ENCODE measurements at regions not wholly inside any gene's neighbourhood (a gene's known extent, or its start where the extent isn't known, plus 50 kb on each side); places are given as distances from the start of the nearest gene placed in this dataset.
"Not testable (repeated sequence)": the region's sequence is repeated elsewhere in the genome, so short reads cannot be mapped to it uniquely, and the experiment has no call there.

DNA sequence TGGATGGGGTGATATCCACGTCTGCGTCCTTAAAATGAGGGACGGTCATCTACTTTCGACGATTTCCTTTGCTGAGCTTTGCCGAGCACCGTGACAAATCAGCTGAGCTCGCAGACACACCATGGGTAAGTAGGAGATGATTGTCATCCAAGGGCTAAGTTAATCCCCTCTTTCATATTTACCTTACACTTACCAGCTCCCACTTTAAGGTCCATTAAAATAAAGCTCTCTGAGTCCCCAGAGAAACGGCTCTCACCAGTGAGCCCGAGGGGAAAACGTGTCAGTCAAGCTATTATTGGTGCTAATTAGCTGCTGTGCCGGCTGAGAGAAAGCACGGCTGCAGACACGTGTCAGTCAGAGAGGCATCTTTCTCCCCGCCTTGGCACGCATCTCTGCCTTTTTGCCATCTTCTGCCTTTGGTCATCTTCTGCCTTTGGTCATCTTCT, 72.2 kb downstream of the CRLF2 start:
- no peak for FAIRE-seq

DNA sequence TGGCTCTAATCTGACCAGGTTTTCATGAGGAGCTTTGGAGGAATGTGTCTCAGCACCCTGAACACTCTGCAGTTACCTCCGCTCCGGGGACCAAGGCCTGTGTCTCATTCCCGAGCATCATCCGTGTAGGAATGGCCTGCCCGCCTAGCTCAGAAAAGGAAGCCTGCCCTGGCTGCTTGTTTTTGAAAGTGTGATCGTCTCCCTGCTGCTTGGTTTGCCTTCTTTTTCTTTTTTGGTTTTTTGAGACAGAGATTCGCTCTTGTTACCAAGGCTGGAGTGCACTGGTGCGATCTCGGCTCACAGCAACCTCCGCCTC, 73.3 kb downstream of the CRLF2 start:
- no peak for FAIRE-seq

DNA sequence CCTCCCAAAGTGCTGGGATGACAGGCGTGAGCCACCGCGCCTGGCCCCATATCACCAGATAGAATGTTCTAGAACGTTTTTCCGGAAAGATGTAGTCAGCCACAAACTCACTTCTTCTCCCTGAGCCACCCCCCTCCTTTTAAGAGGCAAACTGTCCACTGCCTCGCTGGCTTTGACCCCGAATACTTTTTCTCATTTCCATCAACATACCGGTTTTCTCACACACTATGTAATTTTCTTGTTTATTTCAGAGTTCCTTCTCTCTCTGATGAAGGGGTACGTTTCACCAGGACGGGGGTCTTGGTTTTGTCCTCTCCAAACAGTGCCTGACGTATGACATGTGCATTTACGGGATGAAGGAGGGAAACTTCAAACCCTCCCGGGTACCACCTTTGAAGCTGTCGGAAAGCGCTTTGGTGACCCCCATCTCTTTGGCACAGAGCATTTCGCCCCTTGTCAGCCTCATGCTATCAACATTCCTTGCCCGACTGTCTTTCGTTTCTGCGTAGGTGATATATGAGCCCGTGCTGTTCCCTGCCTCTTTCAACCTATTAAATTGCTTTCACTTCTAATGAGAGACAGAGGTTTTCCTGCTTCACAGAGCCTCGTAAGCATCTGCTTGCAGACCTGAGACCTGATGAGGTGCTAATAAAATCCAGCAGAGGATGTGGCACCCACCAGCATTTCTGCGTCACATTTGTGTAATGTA, 73.8 kb downstream of the CRLF2 start:
- FAIRE-seq: no peak

GRCh38 chrX:1137531-1137930, 74.9 kb downstream of the CRLF2 start:
- FAIRE-seq: no peak

DNA sequence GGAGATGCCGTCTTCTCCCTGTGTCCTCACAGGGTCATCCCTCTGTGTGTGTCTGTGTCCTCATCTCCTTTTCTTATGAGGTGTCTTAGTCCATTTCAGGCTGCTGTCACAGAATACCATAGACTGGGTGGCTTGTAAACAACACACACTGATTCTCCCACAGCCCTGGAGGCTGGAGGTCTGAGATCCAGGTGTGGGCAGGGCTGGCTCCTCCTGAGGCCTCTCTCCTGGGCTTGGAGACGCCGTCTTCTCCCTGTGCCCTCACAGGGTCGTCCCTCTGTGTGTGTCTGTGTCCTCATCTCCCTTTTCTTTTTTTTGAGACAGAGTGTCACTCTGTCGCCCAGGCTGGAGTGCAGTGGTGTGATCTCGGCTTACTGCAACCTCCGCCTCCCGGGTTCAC, 75.9 kb downstream of the CRLF2 start:
- FAIRE-seq: not testable (repeated sequence)

DNA sequence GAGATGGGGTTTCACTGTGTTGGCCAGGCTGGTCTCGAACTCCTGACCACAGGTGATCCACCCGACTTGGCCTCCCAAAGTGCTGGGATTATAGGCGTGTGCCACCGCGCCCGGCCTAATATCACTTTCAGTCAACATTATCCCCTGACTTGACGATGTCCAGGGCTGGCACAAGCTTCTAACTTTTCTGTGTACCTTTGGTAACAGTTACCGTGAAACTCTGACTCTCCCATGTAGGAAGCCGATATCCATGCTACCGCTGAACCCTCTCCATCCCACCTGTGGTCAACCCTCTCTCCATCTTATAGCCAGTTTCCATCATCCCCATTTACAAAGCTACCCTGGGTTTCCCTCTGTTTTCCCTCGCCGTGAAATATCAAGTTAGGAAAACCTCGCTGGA, 77.5 kb downstream of the CRLF2 start:
- FAIRE-seq: no peak

DNA sequence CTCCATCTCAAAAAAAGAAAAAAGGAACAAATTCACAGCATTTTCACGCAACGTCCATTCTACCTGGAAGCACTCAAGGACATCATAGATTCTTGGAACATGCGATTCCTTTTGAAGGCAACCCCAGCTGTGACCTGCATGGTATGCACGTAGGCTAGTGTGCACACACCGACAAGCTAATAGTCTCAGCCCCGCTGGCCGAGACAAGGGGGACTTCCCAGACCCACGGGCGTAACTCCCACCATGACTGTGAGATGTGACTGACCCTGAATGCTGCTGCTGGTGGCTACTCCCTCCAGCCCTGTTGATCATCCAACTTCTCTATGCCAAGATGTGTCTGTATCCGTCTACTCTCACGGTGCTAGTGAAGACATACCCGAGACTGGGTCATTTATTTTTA, 78.3 kb downstream of the CRLF2 start:
- no peak for FAIRE-seq

GRCh38 chrX:1126738-1127137, 85.7 kb downstream of the CRLF2 start:
- no peak for FAIRE-seq

DNA sequence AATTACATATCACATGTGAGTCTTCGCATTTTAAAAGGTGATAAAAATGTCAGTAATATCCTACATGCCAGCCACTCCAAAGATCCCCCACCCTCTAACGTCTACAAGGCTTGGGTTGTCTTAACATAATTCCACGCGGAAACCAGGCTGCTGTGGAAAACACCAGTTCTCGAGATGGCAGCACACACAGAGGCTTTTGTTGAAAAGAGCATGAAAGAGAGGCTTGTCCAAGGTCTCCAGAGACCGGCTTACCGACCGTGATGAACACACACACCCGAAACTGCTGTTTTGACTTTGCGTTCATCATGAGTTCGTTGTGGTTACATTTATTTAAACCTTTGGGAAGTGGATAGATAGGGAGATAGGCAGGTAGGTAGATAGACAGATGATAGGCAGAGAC, 87.9 kb downstream of the CRLF2 start:
- FAIRE-seq: no peak

GRCh38 chrX:1122851-1123250, 89.6 kb downstream of the CRLF2 start:
- not testable (repeated sequence) for FAIRE-seq

GRCh38 chrX:1119275-1119674, 93.2 kb downstream of the CRLF2 start:
- no peak for FAIRE-seq

DNA sequence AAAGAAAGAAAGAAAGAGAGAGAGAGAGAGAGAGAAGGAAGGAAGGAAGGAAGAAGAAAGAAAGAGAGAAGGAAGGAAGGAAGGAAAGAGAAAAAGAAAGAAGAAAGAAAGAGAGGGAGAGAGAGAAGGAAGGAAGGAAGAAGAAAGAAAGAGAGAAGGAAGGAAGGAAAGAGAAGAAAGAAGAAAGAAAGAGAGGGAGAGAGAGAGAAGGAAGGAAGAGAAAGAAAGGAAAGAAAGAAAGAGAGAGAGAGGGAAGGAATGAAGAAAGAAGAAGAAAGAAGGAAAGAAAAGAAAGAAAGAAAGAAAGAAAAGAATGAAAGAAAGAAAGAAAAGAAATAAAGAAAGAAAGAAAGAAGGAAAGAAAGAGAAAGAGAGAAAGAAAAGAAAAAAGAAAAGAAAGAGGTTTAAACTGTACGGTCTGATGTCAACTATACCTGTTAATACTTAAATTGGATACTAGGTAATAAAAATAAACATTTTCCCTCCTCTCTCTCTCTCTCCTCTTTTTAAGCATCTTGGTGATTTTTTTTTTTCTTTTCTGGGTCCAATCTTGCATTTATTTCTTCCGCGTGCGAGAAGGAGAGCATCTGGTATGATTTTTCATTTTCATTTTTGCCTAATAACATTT, 93.8 kb downstream of the CRLF2 start:
- FAIRE-seq: no peak

GRCh38 chrX:1115411-1115810, 97.0 kb downstream of the CRLF2 start:
- FAIRE-seq: not testable (repeated sequence)

DNA sequence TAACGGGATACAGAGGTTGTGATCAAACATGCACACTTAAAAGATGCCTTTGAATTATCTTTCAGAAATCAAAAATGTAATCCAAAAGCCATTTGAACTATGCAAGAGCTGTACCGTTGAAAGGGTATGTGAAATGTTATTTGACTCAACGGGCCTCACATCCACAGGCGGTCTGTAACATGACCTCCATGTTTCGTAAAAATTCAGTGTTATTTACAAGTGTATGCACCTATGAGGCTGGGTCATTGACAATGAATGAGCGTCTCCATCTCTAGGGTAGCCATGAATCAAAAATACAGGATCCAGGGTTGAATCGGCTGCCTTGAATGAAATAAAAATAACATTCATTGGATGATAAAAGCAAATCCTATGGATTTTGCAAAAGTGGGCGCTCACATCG, 100.1 kb downstream of the CRLF2 start:
- no peak for FAIRE-seq

DNA sequence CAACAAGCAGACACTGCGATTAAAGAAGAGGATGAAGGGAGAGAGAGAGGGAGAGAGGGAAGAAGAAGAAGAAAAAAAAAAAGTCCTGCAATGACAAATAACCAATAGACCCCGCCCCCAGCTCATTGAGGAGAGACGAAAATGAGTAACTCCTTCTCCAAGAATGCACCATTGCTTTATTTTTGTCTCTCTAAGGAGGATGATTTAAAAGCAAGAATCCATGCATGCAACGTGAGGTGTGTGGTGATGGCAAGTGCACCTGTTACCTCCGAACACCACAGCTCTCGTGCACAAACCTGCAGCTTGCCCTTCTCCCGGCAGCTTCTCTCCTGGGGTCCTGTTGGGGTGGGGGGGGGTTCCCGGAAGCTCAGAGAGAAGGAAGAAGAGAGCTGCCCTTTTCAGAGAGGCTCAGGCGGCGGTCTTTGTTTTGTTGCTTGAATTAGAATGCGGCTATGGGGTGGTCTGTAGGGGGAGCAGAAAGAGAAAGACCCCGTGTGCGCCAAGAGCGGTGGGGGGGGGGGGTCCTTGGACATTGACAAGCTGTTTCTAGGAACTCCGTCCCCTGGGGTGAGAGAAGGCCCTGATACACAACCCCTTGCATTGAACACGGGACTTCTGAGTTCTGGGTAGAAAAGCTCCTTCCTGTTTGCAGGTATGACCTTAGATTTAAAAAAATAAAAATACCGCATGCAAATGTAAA, 100.7 kb downstream of the CRLF2 start:
- no peak for FAIRE-seq

- FAIRE-seq: no peak
These were observed 102.8 kb downstream of the CRLF2 start for GRCh38 chrX:1109580-1110119.

DNA sequence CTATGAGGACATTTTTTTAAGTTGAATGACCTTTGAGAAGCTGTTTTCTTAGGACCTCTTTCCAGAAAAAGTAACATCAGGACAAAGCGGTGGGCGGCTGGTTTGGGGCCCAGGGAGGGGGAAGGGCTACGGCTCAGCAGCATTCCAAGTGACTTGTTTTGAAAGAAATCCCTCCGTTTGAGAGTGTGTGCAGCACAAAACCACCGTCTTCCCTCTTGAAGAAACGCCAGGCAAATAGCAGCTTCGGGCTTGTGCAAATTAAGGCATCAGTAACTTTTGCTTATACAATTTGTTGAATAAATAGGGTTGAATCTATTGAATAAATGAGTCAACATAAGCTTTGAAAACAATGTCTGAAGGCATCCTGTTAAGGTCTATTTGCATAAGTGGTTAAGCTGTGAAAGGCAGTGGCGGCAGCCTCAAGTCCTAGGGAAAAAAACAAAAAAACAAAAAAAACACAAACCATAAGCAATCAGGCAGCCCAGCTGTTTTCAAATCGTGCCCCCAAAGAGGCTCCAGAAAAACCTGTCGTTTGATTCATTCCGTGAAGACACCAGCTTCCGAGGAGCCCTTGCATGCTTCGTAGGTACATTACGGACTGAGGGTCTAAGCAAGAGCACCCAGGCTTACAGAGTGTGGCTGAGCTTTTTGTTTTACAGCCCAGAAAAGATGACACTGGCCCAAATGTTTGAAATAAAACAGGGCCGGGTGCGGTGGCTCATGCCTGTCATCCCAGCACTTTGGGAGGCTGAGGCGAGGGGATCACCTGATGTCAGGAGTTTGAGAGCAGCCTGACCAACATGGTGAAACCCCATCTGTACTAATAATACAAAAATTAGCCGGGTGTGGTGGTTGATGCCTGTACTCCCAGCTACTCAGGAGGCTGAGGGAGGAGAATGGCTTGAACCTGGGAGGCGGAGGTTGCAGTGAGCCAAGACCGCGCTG, 103.7 kb downstream of the CRLF2 start:
- FAIRE-seq: no peak

DNA sequence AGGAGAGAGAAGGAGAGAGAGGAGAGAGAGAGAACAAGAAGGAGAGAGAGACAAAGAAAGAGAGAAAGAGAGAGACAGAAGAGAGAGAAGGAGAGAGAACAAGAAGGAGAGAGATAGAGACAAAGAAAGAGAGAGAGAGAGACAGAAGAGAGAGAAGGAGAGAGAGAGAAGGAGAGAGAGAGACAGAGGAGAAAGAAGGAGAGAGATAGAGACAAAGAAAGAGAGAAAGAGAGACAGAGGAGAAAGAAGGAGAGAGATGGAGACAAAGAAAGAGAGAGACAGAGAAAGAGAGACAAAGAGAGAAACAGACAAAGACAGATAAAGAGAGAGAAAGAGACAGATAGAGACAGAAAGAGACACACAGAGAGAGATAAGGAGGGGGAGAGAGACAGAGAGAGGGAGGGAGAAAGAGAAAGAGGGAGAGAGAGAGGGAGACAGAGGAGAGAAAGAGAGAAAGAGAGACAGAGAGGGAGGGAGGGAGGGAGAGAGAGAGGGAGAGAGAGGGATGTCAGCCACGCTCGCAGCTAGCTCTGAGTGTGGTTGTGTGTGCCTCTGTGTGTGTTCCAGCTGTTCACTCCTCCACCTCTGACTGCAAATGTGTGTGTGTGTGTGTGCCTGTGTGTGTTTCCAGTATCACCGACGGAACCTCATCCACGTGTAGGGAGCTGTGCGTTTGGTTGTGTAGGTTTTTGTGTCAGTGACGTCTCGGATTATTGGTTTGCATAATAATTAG, 105.8 kb downstream of the CRLF2 start:
- no peak for FAIRE-seq

DNA sequence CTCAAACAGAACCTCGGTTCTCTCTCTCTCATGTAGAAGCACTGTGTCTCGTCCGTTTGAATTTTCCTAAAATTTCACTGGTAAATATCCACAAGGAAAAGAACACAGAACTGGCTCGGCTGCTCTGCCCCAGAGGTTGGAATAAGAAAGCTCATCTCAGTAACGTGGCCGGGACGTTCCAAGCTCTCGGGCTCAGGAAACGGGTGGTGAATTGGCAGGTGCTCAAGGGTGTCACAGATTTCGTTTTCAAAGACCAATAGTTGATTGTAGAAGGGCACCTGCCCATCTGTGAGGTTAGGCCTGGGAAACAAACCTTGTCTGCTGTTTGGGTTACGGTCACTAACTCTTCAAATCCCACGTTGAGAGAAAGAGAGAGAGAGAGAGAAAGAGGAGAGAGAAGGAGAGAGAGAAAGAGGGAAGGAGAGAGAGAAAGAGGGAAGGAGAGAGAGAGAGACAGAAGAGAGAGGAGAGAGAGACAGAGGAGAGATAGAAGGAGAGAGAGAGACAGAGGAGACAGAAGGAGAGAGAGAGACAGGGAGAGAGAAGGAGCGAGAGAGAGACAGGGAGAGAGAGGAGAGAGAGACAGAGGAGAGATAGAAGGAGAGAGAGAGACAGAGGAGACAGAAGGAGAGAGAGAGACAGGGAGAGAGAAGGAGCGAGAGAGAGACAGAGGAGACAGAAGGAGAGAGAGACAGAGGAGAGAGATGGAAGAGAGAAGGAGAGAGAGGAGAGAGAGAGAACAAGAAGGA, 106.6 kb downstream of the CRLF2 start:
- no peak for FAIRE-seq

GRCh38 chrX:1105031-1105430, 107.4 kb downstream of the CRLF2 start:
- FAIRE-seq: not testable (repeated sequence)

- FAIRE-seq: no peak
These were observed 109.1 kb downstream of the CRLF2 start for GRCh38 chrX:1103360-1103759.
